HepG2 (cell line): ENCODE measurements at regions not wholly inside any gene's neighbourhood (a gene's known extent, or its start where the extent isn't known, plus 50 kb on each side); places are given as distances from the start of the nearest gene placed in this dataset.

ENCODE experiments used
- ATAC-seq: fragments of 200-7000 bp; cut with Tn5 transposase; 3 replicates; pipeline ENCODE4 v1.9.1; 2020; ENCODE audit warnings: mild to moderate bottlenecking, moderate library complexity
- BruUV-seq: library from RNA; stranded (reverse); fragments of 400-500 nt; replicated peaks from 2 replicates; lab custom pipeline; 2021; lab: Mats Ljungman, UMichigan
- CTCF ChIA-PET: fragments of 300-600 bp; formaldehyde crosslinking; extraction: SDS; loops from one replicate; lab custom pipeline; 2021; ENCODE audit warnings: low total read pairs, inconsistent platforms, low intra/inter-chr PET ratio; lab: Yijun Ruan, JAX
- POLR2A ChIA-PET: fragments of 350-600 bp; sonication (Branson Sonifier 250); formaldehyde crosslinking; loops from one replicate; lab custom pipeline; 2020; ENCODE audit warnings: antibody characterized with exemption, inconsistent platforms; lab: Yijun Ruan, JAX
- DNase-seq: peaks from one replicate; pipeline ENCODE4 v3.0.0-alpha.2; 2015; ENCODE audit warnings: low spot score
- FAIRE-seq: peaks from 3 replicates; lab custom pipeline; 2011; peaks lifted over from hg19 to GRCh38; lab: Jason Lieb, UNC
- H2AFZ ChIP-seq: one replicate; pipeline ENCODE4 v1.6.1; 2011; ENCODE audit warnings: low read length, inconsistent platforms
- H3K27ac ChIP-seq: fragments of 300-600 bp; 3 replicates; pipeline ENCODE4 v1.8.0; 2011; ENCODE audit warnings: mixed run types, mild to moderate bottlenecking, mixed read lengths, low read length, inconsistent platforms; ENCODE audit not compliant: insufficient read depth; ENCODE audit errors: extremely low read length
- H3K27me3 ChIP-seq, 2 experiments: fragments of 200-600 bp in 1 of 2; 2 replicates in 1 of 2; 3 replicates in 1 of 2; pipeline versions ENCODE4 v1.6.0 to v1.8.0; 2011; ENCODE audit warnings: low read length in 2 of 2, mild to moderate bottlenecking in 2 of 2, moderate library complexity in 2 of 2, inconsistent platforms in 1 of 2; ENCODE audit not compliant: insufficient read depth in 2 of 2, control insufficient read depth in 1 of 2
- H3K36me3 ChIP-seq, 2 experiments: fragments of 200-600 bp in 1 of 2; replicated peaks in 1 of 2; 2 replicates in 1 of 2; 3 replicates in 1 of 2; pipeline versions ENCODE4 v1.5.1 to v1.8.0; 2011; ENCODE audit warnings: low read length in 2 of 2, inconsistent platforms in 1 of 2; ENCODE audit not compliant: insufficient read depth in 2 of 2, control insufficient read depth in 1 of 2
- H3K4me1 ChIP-seq: 2 replicates; pipeline ENCODE4 v1.5.1; 2012; ENCODE audit warnings: low read length, inconsistent platforms; ENCODE audit not compliant: insufficient read depth
- H3K4me2 ChIP-seq: 2 replicates; pipeline ENCODE4 v1.6.0; 2011; ENCODE audit warnings: low read depth, low read length, inconsistent platforms
- H3K4me3 ChIP-seq, 3 experiments: fragments of 200-600 bp in 1 of 3; sonication (generic), shearing (Covaris generic) in 1 of 3; replicated peaks in 1 of 3; 2 replicates each; pipeline ENCODE4 v1.5.1; 2011 to 2016; ENCODE audit warnings: low read length in 3 of 3, inconsistent platforms in 2 of 3, low read depth in 2 of 3, mild to moderate bottlenecking in 2 of 3, control low read depth in 1 of 3, mixed read lengths in 1 of 3; ENCODE audit not compliant: insufficient read depth in 1 of 3
- H3K79me2 ChIP-seq: one replicate; pipeline ENCODE4 v1.6.1; 2011; ENCODE audit warnings: low read length, inconsistent platforms; ENCODE audit not compliant: insufficient read depth
- H3K9ac ChIP-seq: 2 replicates; pipeline ENCODE4 v1.6.0; 2011; ENCODE audit warnings: mild to moderate bottlenecking, low read depth, low read length, inconsistent platforms; ENCODE audit not compliant: insufficient read depth
- H3K9me3 ChIP-seq: 2 replicates; pipeline ENCODE4 v1.5.1; 2012; ENCODE audit warnings: mild to moderate bottlenecking, low read length
- H4K20me1 ChIP-seq: 2 replicates; pipeline ENCODE4 v1.6.0; 2011; ENCODE audit warnings: inconsistent platforms, mild to moderate bottlenecking, low read length, moderate library complexity; ENCODE audit not compliant: insufficient read depth
- BORCS8-MEF2B ChIP-seq: sonication (generic); formaldehyde crosslinking; IDR thresholded peaks from 2 replicates; pipeline ENCODE4 v1.8.0; 2022; ENCODE audit warnings: mild to moderate bottlenecking, missing genetic modification reagents
- ETV5 ChIP-seq: IDR thresholded peaks from 2 replicates; pipeline ENCODE4 v1.6.1; 2018; ENCODE audit warnings: missing biosample characterization, missing genetic modification reagents, inconsistent platforms, borderline replicate concordance
- IKZF5 ChIP-seq: IDR thresholded peaks from 2 replicates; pipeline ENCODE4 v1.6.1; 2018; ENCODE audit warnings: missing genetic modification reagents, mild to moderate bottlenecking, missing compliant biosample characterization
- KDM5A ChIP-seq: fragments of 200-600 bp; sonication (generic); IDR thresholded peaks from 2 replicates; pipeline ENCODE4 v1.7.0; 2018; ENCODE audit warnings: antibody characterized with exemption, mild to moderate bottlenecking, low read length, borderline replicate concordance
- RBFOX2 ChIP-seq: fragments of 200-400 bp; formaldehyde crosslinking; IDR thresholded peaks from 2 replicates; pipeline ENCODE4 v1.6.1; 2017; ENCODE audit warnings: low read depth, mild to moderate bottlenecking, low read length
- RNF2 ChIP-seq: fragments of 450-650 bp; conservative IDR thresholded peaks from 2 replicates; pipeline ENCODE4 v1.6.1; 2016; ENCODE audit warnings: low read depth
- STAG1 ChIP-seq: sonication (generic); formaldehyde crosslinking; IDR thresholded peaks from 2 replicates; pipeline ENCODE4 v1.4.0; 2020; ENCODE audit warnings: missing genetic modification reagents
- ZBTB25 ChIP-seq: IDR thresholded peaks from 2 replicates; pipeline ENCODE4 v1.6.1; 2018; ENCODE audit warnings: missing genetic modification reagents
- ZBTB39 ChIP-seq: sonication (generic); formaldehyde crosslinking; IDR thresholded peaks from 2 replicates; pipeline ENCODE4 v1.5.0; 2020; ENCODE audit warnings: missing genetic modification reagents
- ZFP82 ChIP-seq: sonication (generic); formaldehyde crosslinking; IDR thresholded peaks from 2 replicates; pipeline ENCODE4 v1.5.1; 2020; ENCODE audit warnings: mild to moderate bottlenecking, missing genetic modification reagents, borderline replicate concordance
- ZNF276 ChIP-seq: sonication (generic); formaldehyde crosslinking; IDR thresholded peaks from 2 replicates; pipeline ENCODE4 v1.4.0; 2020; ENCODE audit warnings: mild to moderate bottlenecking, low read depth, missing genetic modification reagents
- ZNF598 ChIP-seq: sonication (generic); formaldehyde crosslinking; IDR thresholded peaks from 2 replicates; pipeline ENCODE4 v1.5.1; 2020; ENCODE audit warnings: mild to moderate bottlenecking, missing genetic modification reagents, borderline replicate concordance
- ZNF639 ChIP-seq: conservative IDR thresholded peaks from 2 replicates; pipeline ENCODE4 v1.6.1; 2018; ENCODE audit warnings: missing genetic modification reagents
- ZNF800 ChIP-seq: sonication (generic); formaldehyde crosslinking; IDR thresholded peaks from 2 replicates; pipeline ENCODE4 v1.4.0; 2020; ENCODE audit warnings: missing genetic modification reagents
- WGBS: methylation state at CpG from one replicate; pipeline ENCODE4 v1.1.6; 2017; ENCODE audit warnings: low lambda C conversion rate; 5-methylcytosine and 5-hydroxymethylcytosine counted together
- in situ Hi-C: cut with HindIII; loops from 2 replicates; pipeline ENCODE4 v1.10.0; 2017; ENCODE audit warnings: low pct_unique_long_range_greater_than_20kb; ENCODE audit not compliant: extremely low pct_ligation_motif_present
- intact Hi-C: fragments of 100-400 bp; cut with micrococcal nuclease; formaldehyde crosslinking; loops from one replicate; pipeline ENCODE4 v1.10.0; 2022; ENCODE audit not compliant: unreplicated experiment

GRCh38 chr6:19382676-19383075 lies 454.5 kb upstream of the ID4 start (continued):
- TF ChIP-seq ZBTB25 (CRISPR knock-in tag), result no peak
- no peak for TF ChIP-seq ZNF800

GRCh38 chr6:19391926-19392325 lies 445.2 kb upstream of the ID4 start:
- Histone ChIP-seq H3K9me3 (peaks cover 27% of the 10 kb centered on the region; the same call in 1 of the 2 replicates), H4K20me1 (no peaks in the 10 kb centered on the region), H3K9ac (no peak overlapping the region), H3K4me1 (no peaks in the 10 kb centered on the region), H3K4me2 (no peak overlapping the region), H3K27me3 (no peaks in the 10 kb centered on the region), H2AFZ (no peak overlapping the region), H3K79me2 (no peaks in the 10 kb centered on the region), H3K36me3 (no peaks in the 10 kb centered on the region), H3K4me3 (no peak overlapping the region), H3K27ac (no peak overlapping the region)
- in situ Hi-C loops, result no loop called here
- intact Hi-C loops, result no loop called here
- WGBS, result 0% methylated on average over 2 of the region's 2 CpGs
- DNase-seq (no peak), FAIRE-seq (no peak), ATAC-seq (no peak)
- BruUV-seq, result no TSS peak
- ChIA-PET CTCF (no interaction called here), POLR2A (no interaction called here)
- no peak for TF ChIP-seq ETV5
- no peak for TF ChIP-seq ZNF276 (CRISPR knock-in tag)
- no peak for TF ChIP-seq KDM5A
- no peak for TF ChIP-seq ZNF598 (CRISPR knock-in tag)
- TF ChIP-seq ZBTB39, result no peak
- no peak for TF ChIP-seq IKZF5 (CRISPR knock-in tag)
- no peak for TF ChIP-seq RBFOX2
- no peak for TF ChIP-seq STAG1 (CRISPR knock-in tag)
- TF ChIP-seq ZFP82, result no peak
- no peak for TF ChIP-seq BORCS8-MEF2B (CRISPR knock-in tag)
- no peak for TF ChIP-seq ZNF639 (CRISPR knock-in tag)
- no peak for TF ChIP-seq RNF2
